GM12878 (cell line): ENCODE measurements at regions not wholly inside any gene's neighbourhood (a gene's known extent, or its start where the extent isn't known, plus 50 kb on each side); places are given as distances from the start of the nearest gene placed in this dataset.

Source experiments
- ATAC-seq: fragments of 200-7000 bp; cut with Tn5 transposase; 3 replicates; pipeline ENCODE4 v1.9.1; 2020; ENCODE audit warnings: mild to moderate bottlenecking, moderate library complexity
- BruUV-seq: library from RNA; stranded (reverse); fragments of 400-500 nt; replicated peaks from 2 replicates; lab custom pipeline; 2021; lab: Mats Ljungman, UMichigan
- CTCF ChIA-PET: fragments of 300-600 bp; sonication (Branson Sonifier 250); formaldehyde crosslinking; extraction: SDS; loops from one replicate; lab custom pipeline; 2021; ENCODE audit warnings: inconsistent platforms; lab: Yijun Ruan, JAX
- POLR2A ChIA-PET: fragments of 350-600 bp; formaldehyde crosslinking; extraction: SDS; loops from one replicate; lab custom pipeline; 2021; ENCODE audit warnings: inconsistent platforms; lab: Charles Lee
- RAD21 ChIA-PET: fragments of 300-600 bp; sonication (Branson Sonifier 250); formaldehyde crosslinking; loops from one replicate; lab custom pipeline; 2023; ENCODE audit warnings: antibody characterized with exemption; ENCODE audit not compliant: unreplicated experiment; lab: Charles Lee
- SMC1A ChIA-PET: fragments of 300-600 bp; sonication (Branson Sonifier 250); formaldehyde crosslinking; loops from one replicate; lab custom pipeline; 2023; ENCODE audit not compliant: unreplicated experiment, uncharacterized antibody; lab: Charles Lee
- DNase-seq: peaks from one replicate; pipeline ENCODE4 v3.0.0-alpha.2; 2011; ENCODE audit warnings: low read depth, low spot score
- FAIRE-seq: peaks from 3 replicates; lab custom pipeline; 2011; peaks lifted over from hg19 to GRCh38; lab: Jason Lieb, UNC
- H2AFZ ChIP-seq: 2 replicates; pipeline ENCODE4 v1.6.0; 2011; ENCODE audit warnings: low read depth, low read length, control low read depth; ENCODE audit not compliant: control insufficient read depth
- H3K27ac ChIP-seq: 2 replicates; pipeline ENCODE4 v1.5.1; 2011; ENCODE audit warnings: control low read depth; ENCODE audit not compliant: control insufficient read depth, insufficient read depth
- H3K27me3 ChIP-seq, 2 experiments: replicated peaks in 1 of 2; 2 replicates each; pipeline versions ENCODE4 v1.6.0 to v1.6.1; 2011; ENCODE audit warnings: low read length in 1 of 2; ENCODE audit not compliant: control insufficient read depth in 2 of 2, insufficient read depth in 2 of 2
- H3K36me3 ChIP-seq, 2 experiments: 2 replicates each; pipeline ENCODE4 v1.5.1; 2011; ENCODE audit warnings: low read length in 1 of 2; ENCODE audit not compliant: control insufficient read depth in 2 of 2, insufficient read depth in 2 of 2
- H3K4me1 ChIP-seq: 2 replicates; pipeline ENCODE4 v1.6.1; 2011; ENCODE audit warnings: mild to moderate bottlenecking, low read length, moderate library complexity, mixed read lengths; ENCODE audit not compliant: control insufficient read depth, insufficient read depth
- H3K4me2 ChIP-seq: 2 replicates; pipeline ENCODE4 v1.6.0; 2011; ENCODE audit warnings: control low read depth; ENCODE audit not compliant: control insufficient read depth, insufficient read depth
- H3K4me3 ChIP-seq: fragments of 200-600 bp; sonication (generic); 2 replicates; pipeline ENCODE4 v1.5.1; 2016
- H3K79me2 ChIP-seq: 2 replicates; pipeline ENCODE4 v1.6.0; 2011; ENCODE audit warnings: low read length; ENCODE audit not compliant: control insufficient read depth, insufficient read depth
- H3K9ac ChIP-seq: 2 replicates; pipeline ENCODE4 v1.8.0; 2011; ENCODE audit warnings: low read length, control low read depth, mixed read lengths; ENCODE audit not compliant: control insufficient read depth, insufficient read depth
- H3K9me3 ChIP-seq: replicated peaks from 3 replicates; pipeline ENCODE4 v1.5.1; 2011; ENCODE audit warnings: mild to moderate bottlenecking, low read length; ENCODE audit not compliant: control insufficient read depth, insufficient read depth
- H4K20me1 ChIP-seq: 2 replicates; pipeline ENCODE4 v1.6.0; 2011; ENCODE audit not compliant: control insufficient read depth, insufficient read depth
- RAD51 ChIP-seq: fragments of 450-650 bp; IDR thresholded peaks from 2 replicates; pipeline ENCODE4 v1.6.1; 2016; ENCODE audit warnings: moderate library complexity, mild to moderate bottlenecking, inconsistent platforms
- SRF ChIP-seq, 2 experiments: IDR thresholded peaks; 2 replicates each; pipeline ENCODE4 v1.6.1; 2011; ENCODE audit warnings: low read depth in 2 of 2, low read length in 2 of 2, mild to moderate bottlenecking in 1 of 2, moderate library complexity in 1 of 2
- ZSCAN29 ChIP-seq: fragments of 450-650 bp; IDR thresholded peaks from 2 replicates; pipeline ENCODE4 v1.6.1; 2017; ENCODE audit warnings: mild to moderate bottlenecking, moderate library complexity
- WGBS: methylation state at CpG from one replicate; pipeline ENCODE4 v1.1.6; 2016; ENCODE audit warnings: low lambda C conversion rate; ENCODE audit not compliant: insufficient replicate concordance, insufficient coverage; ENCODE audit errors: missing lambda C conversion rate; 5-methylcytosine and 5-hydroxymethylcytosine counted together
- in situ Hi-C: fragments of 300-500 bp; cut with MboI; formaldehyde crosslinking; loops from 9 replicates; pipeline ENCODE4 v1.14.3; 2018; ENCODE audit warnings: mixed read lengths
- intact Hi-C: fragments of 100-400 bp; cut with micrococcal nuclease; formaldehyde crosslinking; loops from one replicate; pipeline ENCODE4 v1.14.2; 2022; ENCODE audit not compliant: unreplicated experiment
- TF ChIP-seq, protein P1 (sequence below): IDR thresholded peaks from 2 replicates; pipeline ENCODE4 v1.6.1; 2012; ENCODE audit warnings: low read length, inconsistent platforms
- TF ChIP-seq, protein P2 (sequence below): fragments of 150-350 bp; IDR thresholded peaks from 2 replicates; pipeline ENCODE4 v1.6.1; 2014; ENCODE audit warnings: mild to moderate bottlenecking, low read depth, low read length
- TF ChIP-seq, protein P3 (sequence below): fragments of 450-650 bp; IDR thresholded peaks from 2 replicates; pipeline ENCODE4 v1.6.1; 2018; ENCODE audit warnings: borderline replicate concordance, mild to moderate bottlenecking; ENCODE audit not compliant: partially characterized antibody
- TF ChIP-seq, protein P4 (sequence below): IDR thresholded peaks from 2 replicates; pipeline ENCODE4 v1.6.1; 2012; ENCODE audit warnings: improper control_type of control experiment, low read depth, low read length; ENCODE audit not compliant: insufficient replicate concordance

DNA sequence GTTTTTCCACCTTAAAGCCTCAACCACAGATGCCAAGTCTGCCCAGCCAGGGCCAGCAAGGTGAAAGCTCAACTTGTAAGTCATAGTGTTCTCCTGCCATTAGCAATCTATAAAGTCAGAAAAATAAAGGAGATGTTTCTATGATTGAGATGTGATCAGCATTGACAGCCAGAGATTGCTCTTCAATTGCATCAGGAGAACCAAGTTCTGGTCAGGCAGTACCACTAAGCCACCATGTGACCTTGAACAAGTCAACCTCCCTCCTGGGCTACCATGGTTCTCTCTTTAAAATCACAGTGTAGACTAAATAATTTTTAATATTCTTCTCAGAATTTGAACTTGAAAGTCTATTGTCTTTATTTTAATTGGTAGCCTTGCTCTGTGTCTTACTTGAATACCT is 220.3 kb upstream of the HES1 start (continued):
- TF ChIP-seq, protein P1, sequence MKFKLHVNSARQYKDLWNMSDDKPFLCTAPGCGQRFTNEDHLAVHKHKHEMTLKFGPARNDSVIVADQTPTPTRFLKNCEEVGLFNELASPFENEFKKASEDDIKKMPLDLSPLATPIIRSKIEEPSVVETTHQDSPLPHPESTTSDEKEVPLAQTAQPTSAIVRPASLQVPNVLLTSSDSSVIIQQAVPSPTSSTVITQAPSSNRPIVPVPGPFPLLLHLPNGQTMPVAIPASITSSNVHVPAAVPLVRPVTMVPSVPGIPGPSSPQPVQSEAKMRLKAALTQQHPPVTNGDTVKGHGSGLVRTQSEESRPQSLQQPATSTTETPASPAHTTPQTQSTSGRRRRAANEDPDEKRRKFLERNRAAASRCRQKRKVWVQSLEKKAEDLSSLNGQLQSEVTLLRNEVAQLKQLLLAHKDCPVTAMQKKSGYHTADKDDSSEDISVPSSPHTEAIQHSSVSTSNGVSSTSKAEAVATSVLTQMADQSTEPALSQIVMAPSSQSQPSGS: no peak
- TF ChIP-seq, all 136 proteins: peak for 0

DNA sequence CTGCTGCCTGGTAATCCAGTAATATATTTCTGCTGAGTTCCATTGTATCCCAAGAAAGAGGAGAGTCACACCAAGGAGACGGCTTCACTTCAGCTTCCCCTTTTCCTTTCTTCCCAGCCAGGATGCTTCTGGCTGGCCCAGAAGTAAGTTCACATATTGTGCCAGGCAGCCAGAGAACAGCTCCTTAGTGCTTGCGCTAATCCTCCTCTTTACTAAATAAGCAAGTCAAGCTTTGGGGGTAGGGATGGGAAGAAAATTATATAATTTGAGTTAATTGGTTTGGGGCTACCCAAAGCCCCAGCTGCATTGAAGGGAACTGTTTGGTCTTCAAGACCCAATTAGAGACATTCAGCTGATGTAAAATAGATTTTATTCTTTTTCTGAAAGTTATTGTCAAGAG is 218.8 kb upstream of the HES1 start:
- POLR2A ChIA-PET: no interaction called here
- in situ Hi-C loops: no loop called here
- TF ChIP-seq SRF (IDR thresholded peaks at IDR 0.05; ENCODE audit: low read depth in 2 of 2, low read length in 2 of 2): no peak
- TF ChIP-seq ZSCAN29: no peak
- TF ChIP-seq, protein P2, sequence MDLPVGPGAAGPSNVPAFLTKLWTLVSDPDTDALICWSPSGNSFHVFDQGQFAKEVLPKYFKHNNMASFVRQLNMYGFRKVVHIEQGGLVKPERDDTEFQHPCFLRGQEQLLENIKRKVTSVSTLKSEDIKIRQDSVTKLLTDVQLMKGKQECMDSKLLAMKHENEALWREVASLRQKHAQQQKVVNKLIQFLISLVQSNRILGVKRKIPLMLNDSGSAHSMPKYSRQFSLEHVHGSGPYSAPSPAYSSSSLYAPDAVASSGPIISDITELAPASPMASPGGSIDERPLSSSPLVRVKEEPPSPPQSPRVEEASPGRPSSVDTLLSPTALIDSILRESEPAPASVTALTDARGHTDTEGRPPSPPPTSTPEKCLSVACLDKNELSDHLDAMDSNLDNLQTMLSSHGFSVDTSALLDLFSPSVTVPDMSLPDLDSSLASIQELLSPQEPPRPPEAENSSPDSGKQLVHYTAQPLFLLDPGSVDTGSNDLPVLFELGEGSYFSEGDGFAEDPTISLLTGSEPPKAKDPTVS: no peak
- TF ChIP-seq, protein P3, sequence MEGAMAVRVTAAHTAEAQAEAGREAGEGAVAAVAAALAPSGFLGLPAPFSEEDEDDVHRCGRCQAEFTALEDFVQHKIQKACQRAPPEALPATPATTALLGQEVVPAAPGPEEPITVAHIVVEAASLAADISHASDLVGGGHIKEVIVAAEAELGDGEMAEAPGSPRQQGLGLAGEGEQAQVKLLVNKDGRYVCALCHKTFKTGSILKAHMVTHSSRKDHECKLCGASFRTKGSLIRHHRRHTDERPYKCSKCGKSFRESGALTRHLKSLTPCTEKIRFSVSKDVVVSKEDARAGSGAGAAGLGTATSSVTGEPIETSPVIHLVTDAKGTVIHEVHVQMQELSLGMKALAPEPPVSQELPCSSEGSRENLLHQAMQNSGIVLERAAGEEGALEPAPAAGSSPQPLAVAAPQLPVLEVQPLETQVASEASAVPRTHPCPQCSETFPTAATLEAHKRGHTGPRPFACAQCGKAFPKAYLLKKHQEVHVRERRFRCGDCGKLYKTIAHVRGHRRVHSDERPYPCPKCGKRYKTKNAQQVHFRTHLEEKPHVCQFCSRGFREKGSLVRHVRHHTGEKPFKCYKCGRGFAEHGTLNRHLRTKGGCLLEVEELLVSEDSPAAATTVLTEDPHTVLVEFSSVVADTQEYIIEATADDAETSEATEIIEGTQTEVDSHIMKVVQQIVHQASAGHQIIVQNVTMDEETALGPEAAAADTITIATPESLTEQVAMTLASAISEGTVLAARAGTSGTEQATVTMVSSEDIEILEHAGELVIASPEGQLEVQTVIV: no peak
- TF ChIP-seq, protein P4, sequence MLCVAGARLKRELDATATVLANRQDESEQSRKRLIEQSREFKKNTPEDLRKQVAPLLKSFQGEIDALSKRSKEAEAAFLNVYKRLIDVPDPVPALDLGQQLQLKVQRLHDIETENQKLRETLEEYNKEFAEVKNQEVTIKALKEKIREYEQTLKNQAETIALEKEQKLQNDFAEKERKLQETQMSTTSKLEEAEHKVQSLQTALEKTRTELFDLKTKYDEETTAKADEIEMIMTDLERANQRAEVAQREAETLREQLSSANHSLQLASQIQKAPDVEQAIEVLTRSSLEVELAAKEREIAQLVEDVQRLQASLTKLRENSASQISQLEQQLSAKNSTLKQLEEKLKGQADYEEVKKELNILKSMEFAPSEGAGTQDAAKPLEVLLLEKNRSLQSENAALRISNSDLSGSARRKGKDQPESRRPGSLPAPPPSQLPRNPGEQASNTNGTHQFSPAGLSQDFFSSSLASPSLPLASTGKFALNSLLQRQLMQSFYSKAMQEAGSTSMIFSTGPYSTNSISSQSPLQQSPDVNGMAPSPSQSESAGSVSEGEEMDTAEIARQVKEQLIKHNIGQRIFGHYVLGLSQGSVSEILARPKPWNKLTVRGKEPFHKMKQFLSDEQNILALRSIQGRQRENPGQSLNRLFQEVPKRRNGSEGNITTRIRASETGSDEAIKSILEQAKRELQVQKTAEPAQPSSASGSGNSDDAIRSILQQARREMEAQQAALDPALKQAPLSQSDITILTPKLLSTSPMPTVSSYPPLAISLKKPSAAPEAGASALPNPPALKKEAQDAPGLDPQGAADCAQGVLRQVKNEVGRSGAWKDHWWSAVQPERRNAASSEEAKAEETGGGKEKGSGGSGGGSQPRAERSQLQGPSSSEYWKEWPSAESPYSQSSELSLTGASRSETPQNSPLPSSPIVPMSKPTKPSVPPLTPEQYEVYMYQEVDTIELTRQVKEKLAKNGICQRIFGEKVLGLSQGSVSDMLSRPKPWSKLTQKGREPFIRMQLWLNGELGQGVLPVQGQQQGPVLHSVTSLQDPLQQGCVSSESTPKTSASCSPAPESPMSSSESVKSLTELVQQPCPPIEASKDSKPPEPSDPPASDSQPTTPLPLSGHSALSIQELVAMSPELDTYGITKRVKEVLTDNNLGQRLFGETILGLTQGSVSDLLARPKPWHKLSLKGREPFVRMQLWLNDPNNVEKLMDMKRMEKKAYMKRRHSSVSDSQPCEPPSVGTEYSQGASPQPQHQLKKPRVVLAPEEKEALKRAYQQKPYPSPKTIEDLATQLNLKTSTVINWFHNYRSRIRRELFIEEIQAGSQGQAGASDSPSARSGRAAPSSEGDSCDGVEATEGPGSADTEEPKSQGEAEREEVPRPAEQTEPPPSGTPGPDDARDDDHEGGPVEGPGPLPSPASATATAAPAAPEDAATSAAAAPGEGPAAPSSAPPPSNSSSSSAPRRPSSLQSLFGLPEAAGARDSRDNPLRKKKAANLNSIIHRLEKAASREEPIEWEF: no peak
- no peak for TF ChIP-seq RAD51
- ATAC-seq (no peak), DNase-seq (no peak), FAIRE-seq (no peak)
- no peaks in the 10 kb centered on the region for H3K9me3 ChIP-seq
- H3K27me3 ChIP-seq: no peaks in the 10 kb centered on the region; a peak in 1 of 4 replicates
- H4K20me1 ChIP-seq: no peaks in the 10 kb centered on the region
- no peaks in the 10 kb centered on the region for H3K4me1 ChIP-seq
- H3K4me2 ChIP-seq: no peak overlapping the region
- CTCF ChIA-PET: no interaction called here
- no peaks in the 10 kb centered on the region for H3K36me3 ChIP-seq
- no peak overlapping the region for H3K27ac ChIP-seq
- BruUV-seq: no TSS peak
- H2AFZ ChIP-seq: no peak overlapping the region
- SMC1A ChIA-PET: no interaction called here
- H3K79me2 ChIP-seq: no peaks in the 10 kb centered on the region
- H3K9ac ChIP-seq: no peak overlapping the region
- intact Hi-C loops: no loop called here
- WGBS: 71% methylated on average over 2 of the region's 2 CpGs
- RAD21 ChIA-PET: no interaction called here
- no peak overlapping the region for H3K4me3 ChIP-seq
